Spleen (tissue), 7 donors: ENCODE measurements at regions not wholly inside any gene's neighbourhood (a gene's known extent, or its start where the extent isn't known, plus 50 kb on each side); places are given as distances from the start of the nearest gene placed in this dataset.

Experiments
- CTCF ChIP-seq, 11 experiments: fragments of 200-600 bp in 7 of 11; fragments of 450-650 bp in 4 of 11; sonication (generic) in 4 of 11; IDR thresholded peaks in 8 of 11; conservative IDR thresholded peaks in 3 of 11; 1 replicate in 7 of 11; 2 replicates in 4 of 11; pipeline versions ENCODE4 v1.4.0 to v1.8.0; 2016 to 2021; ENCODE audit warnings: antibody characterized with exemption in 11 of 11, inconsistent platforms in 4 of 11, mild to moderate bottlenecking in 1 of 11
- POLR2A ChIP-seq, 3 donors: fragments of 450-650 bp; IDR thresholded peaks; one replicate each; pipeline ENCODE4 v1.5.1; 2017; ENCODE audit warnings: antibody characterized with exemption in 3 of 3, mild to moderate bottlenecking in 1 of 3
- POLR2AphosphoS5 ChIP-seq, 3 donors: sonication (generic); formaldehyde crosslinking; IDR thresholded peaks; one replicate each; pipeline ENCODE4 v1.5.1; 2017; ENCODE audit warnings: antibody characterized with exemption in 3 of 3
- donor health status: DM: no; HTN: no; CAD: no; lungs with moderate emphysema.
- donor health status: DM: no; HTN: no; CAD: no.
- donor health status: DM: no; HTN: no; CAD: no.

- no peak for TF ChIP-seq CTCF (IDR thresholded peaks at IDR 0.05 in 8 of 11, conservative IDR thresholded peaks at IDR 0.05 in 3 of 11)
- TF ChIP-seq POLR2A (IDR thresholded peaks at IDR 0.05): no peak
- TF ChIP-seq POLR2AphosphoS5 (IDR thresholded peaks at IDR 0.05): no peak
Observed at GRCh38 chr5:40314275-40314674, 365.4 kb upstream of the PTGER4 start.
